GM19238 (cell line): ENCODE measurements at regions not wholly inside any gene's neighbourhood (a gene's known extent, or its start where the extent isn't known, plus 50 kb on each side); places are given as distances from the start of the nearest gene placed in this dataset.

ENCODE experiments used
- DNase-seq: peaks from one replicate; pipeline ENCODE4 v3.0.0; 2011; ENCODE audit warnings: low spot score; ENCODE audit not compliant: insufficient read length

DNA sequence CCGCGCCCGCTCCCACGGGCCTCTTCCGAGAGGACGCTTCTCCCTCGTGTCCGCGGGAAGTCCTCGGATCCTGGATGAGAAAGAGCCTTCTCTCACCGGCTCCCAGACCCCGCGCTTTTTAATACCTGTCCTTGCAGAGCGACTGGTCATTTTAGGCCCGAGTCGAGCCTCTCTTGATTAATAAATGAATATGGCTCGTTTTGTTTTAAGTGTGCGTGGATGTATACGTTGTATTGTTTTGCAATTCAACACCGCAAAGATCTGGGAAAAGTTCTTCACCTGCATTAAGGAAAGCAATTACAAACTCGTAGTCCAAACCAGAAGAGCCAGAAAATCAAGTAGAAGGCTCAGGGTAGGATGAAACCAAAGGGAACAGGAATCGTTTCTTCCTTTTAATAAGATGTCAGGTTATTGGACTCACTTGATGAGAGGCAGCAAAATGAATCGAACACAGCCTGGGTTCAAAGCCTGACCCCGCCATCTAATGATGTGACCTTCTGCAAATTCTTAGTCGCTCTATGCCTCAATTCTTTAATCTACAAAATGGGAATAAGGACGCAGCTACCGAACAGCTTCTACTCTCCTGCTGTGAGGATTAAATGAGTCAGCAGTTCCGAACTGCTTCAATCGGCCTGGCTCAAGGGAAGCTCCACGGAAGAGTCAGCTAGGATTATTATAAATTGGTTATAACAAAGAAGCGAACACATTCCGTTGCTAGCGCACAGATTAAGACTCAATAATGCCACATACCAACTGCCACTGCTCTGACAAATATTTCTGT is 277.8 kb upstream of the NEBL start:
- DNase-seq = no peak

DNA sequence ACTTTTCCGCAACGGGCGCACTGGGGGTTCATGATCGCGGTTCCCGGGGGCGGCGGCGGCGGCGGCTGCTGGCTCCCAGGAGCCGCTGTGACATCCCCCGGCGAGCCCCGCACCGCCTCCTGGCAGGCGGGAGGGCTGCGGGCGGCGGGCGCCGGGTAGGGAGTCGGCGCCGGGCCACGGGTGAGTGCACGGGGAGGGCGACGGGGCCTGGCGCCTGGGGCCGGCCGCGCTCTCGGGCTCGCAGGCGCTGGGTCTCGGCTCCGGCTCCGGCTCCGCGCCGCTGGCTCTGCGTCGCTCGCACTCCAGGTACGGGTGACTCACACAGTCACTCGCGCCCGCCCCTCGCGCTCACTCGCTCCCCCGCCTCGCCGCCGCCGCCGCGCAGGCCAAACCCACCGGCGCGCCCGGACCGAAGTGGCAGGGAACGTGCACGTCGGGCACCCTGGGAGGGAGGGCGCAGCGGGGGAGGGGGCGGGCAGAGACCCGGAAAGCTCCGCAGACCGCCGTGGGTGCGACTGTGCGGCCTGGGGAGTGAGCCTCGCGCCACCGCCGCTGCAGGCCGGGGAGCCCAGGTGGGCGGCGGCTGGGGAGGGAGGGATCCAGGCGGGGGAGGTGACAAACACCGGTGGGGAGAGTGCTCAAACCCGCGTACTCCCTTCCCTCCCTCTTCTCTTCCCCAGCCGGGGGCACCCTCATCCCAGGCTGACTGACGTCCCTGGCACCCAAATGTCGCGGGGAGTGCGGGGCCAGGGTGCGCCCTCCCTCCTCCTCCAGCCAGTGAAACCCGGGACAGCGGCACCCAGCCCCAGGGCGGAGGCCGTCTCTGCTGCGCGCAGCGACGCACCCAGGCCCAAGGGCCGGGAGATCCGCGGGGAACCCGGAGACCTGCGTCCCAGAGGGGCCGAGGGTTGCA is 276.9 kb upstream of the NEBL start:
- DNase-seq = no peak

DNA sequence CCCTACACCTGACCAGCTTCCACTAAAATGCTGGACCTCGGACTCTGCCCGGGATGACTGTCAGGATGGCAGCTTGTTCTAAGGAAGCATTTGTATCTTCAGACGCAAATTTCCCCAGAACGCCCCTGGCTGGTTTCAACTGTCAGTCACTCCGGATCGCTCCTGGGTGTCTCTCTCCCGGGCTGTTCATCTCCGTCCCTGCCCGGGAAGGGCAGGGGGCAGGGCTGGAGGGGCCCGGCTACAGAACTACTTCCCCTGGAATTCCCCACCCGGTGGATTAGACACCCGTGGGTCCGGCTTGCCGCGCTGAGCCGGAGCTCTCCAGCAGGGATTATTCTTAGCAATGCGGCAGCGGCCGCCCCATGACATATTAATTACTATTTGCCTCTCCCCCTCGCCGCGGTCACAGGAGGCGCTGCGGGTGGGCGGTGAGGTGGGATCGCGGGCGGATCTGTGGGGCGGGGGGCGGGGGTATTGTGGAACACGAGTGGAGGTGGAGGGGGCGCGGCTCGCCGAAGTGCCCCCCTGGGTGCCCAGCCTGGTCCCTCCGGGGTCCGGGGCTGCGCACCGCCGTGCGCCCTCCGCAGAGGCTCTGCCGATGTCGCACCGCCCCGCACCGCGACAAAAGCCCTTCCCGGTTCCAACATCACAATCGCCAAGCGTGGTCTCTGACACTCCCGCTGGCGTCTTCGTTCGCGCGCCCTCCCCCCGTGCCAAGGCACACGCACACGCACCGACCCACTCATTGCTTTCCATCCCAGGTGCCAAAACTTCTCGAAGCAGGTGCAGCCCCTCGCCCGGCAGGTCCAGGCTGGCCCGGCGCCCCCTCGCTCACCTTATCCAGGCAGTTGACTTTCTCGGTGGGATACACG is 276.1 kb upstream of the NEBL start:
- DNase-seq = no peak

DNA sequence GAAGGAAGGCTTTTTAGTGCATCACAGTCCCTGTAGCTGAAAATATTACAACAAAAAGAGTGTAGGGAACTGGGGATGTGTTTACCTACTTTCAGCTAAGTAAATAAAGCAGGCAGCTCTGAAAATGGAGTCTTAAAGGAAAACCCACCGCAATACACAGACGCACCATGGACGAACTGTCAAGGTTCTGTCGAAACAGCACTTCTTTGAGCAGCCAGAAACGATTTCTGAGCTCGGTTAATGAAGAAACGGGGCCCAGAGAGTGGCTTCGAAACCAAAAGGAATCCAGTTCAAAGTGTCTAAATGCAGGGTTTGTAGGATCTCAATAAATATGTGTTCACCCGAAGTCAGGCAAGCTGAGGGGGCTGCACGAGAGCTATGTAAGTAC is 275.4 kb upstream of the NEBL start:
- no peak for DNase-seq

DNA sequence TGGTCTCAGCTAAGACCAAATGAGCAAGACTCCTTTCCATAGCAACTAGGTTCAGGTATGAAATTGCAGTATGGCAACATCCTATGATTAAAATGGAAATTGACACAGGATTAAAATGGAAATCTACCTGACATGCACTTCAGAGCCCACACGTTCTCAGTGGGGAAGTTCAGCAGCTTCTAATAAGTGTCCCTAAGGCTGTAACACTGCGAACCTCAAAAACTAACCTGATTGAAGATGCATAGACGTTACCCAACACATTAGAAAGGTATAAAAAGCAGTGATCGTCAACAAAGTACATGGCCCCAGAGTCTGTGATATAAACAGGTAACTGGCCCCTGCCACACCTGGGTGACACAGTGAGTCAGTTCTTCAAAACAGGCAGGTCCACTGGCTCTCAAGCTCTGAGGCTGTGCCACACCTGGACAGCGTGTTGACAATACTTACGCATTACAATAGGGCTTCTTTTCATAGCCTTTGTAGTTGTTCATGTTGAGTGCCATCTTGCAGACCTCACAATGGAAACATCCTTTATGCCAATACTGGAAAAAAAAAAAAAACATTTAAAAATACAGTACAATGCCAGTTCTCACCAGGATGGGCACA is 274.9 kb upstream of the NEBL start:
- DNase-seq = no peak

DNA sequence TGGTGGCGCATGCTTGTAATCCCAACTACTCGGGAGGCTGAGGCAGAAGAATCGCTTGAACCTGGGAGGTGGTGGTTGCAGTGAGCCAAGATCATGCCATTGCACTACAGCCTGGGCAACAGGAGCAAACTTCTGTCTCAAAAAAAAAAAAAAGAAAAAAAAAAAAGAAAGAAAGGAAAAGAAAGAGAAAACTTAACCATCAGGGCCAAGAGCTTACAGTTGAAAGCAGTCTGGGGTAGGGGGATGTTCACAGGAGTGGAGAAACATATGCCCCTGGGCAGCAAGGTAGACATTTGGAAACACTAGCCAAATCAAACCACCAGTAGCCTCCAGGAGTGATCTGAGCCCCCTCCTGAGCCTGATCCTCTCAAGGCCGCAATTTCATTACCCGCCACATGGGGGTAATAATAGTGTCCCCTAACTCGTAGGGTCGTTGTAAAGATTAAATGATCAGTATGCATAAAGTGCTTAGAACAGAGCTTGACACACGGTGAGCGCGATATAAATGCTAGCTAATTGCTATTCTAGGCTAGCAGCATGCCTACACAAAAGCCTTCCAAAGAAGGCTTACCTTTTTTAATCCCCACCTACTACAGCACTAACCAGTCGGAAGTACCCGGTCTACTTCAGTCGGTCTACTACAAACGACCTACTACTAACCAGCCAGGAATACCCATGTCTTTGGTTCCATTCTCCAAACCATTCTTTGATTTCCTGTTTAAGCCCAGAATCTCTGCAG is 274.3 kb upstream of the NEBL start:
- DNase-seq = no peak

DNA sequence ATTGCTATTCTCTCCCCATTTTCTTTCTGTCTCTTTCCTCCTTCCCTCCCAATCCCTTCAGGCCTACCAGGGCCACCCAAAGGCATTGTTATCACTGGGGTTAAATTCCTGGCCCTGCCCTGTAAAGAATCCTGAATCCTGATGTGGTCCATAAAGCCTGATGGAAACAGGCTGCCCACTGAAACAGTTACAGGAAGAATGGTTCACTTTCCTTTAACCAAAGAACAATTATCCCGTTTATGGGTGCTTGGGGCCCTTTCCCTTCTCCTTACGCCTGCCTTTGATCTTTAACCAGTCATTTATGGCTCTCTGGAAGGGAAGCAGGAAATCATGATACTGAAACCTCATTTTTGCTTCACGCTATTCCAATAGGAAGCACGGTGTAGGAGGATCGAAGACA is 273.1 kb upstream of the NEBL start:
- no peak for DNase-seq

DNA sequence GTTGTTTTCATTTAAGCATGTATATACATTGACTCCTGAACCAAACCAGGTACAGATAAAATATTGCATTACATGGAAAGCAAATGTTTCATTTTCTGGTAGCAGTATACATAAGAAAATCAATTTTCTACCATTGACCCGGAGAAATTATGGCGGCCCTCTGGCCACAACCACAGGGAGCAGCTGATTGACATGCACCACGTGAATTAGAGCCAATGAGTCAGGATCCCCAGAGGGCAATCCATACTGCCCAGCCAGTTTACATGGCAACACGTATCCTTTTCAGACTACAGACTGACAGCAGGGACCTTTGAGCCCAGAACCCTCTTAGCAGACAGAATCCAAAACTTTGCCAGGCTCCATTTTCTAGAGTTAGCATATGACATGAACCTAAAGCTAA is 272.2 kb upstream of the NEBL start:
- no peak for DNase-seq

DNA sequence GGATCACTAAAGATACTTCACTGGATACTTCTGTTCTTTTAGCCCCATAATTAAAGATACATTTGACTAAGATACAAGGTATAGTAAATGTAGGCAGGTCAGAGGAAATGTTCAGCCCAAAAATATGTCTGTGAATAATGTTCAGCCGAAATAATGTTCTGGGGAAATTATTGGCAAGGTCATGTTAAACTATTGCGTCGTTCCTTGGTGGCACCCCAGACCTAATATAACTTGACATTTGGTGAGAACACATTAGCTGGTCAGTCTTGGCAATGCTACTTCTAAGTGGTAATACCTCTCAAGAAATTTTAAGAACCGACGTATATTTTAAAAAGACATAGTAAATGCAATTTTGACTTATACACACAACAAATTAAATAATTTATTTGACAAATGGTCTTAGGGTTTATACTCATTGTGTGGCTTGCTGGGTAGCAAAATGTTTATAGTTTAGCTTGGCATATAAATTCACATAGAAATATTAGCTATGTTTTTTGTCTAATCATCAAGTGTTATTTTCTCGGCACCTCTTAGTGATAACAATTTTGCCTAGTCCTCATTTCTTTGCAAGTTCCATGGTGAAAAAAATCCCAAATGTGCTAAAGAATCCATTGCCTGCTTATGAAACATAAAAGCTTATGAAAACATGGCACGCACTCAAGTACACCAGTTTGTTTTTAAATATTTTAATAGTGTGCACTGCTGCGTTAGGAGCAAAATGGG is 270.3 kb upstream of the NEBL start:
- DNase-seq = no peak

DNA sequence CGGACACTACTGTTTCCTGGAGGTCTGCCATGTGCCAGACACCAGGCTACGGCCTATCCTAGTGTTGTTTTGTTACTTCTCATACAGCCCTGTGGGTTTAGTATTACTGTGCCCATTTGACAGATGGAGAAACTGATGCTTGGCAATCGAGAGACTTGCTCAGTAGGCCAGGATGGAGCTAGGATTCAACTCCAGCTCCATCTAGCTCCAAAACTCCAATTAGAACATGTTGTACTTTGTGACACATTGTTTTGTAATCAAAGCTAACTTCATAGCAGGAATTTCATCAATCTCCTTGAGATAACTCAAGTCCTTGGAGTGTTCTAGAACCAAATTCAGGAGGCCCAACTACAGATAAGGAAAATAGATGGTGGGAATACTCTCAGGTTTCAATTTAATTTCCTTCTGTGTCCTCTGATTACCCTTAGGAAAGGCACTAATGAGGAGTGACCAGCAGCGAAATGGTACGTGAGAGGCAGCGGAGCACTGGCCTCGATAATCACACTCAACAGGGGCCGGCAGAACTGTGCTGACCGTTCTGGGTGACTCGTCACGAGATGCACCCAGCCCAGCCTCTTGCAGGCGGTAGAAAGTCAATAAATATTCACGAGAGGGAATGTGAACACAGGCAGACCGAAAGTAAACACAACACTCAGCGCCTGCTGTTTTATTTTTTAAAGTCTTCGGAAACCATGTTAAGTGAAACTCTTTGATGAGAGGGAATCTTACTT is 269.6 kb upstream of the NEBL start:
- no peak for DNase-seq

DNA sequence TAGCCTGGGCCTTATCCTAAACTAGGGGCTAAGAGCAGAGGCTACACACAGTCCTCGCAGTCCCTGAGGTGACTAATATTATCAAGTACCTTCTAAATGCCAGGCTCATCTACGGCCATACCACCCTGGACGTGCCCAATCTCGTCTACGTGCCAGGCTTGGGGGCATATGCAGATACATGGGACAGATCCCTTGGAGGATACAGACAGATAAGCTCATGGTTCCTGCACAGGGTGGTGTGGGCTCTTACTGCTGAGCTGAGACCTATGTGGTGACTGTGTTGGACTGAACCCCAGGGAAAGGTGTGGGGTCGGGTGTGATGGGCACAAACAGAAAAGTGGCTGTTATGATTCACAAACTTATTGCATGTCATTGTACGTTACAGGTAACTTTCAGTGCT is 268.4 kb upstream of the NEBL start:
- no peak for DNase-seq

DNA sequence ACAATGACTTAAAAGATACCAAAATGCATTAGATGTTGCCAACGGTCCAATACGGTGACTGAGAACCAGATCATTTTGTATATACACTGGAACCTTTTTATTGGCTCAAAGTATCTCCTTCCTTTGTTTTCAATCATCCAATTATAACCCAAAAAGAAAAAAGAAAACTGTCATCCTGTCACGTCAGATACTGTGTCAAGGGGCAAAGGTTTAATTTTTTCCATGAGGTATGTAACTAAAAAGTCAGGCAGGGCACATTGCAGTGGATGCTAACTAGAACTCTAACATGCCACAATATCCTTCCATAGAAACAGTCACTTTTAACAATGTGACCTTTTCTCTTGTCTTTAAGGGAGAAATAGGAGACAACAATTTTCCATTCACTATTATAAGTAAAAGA is 267.6 kb upstream of the NEBL start:
- DNase-seq = no peak

DNA sequence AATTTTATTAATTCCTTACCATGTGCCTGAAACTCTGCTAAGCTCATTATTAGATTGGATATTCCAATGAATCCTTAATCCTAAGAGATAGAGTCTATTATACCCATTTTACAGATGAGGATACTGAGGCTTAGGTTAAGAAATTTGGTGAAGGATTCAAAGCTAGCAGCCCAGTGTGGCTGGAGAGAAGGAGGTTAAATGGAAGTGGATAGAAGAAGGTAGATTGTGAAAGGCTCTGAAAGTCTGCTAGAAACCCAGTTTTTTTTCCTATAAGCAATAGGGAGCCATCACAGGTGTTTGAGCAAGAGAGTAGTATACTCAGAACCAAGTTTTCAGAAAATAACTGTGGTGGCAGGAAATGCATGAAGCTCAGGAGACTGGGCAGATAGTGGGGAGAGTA is 265.8 kb upstream of the NEBL start:
- DNase-seq = no peak

DNA sequence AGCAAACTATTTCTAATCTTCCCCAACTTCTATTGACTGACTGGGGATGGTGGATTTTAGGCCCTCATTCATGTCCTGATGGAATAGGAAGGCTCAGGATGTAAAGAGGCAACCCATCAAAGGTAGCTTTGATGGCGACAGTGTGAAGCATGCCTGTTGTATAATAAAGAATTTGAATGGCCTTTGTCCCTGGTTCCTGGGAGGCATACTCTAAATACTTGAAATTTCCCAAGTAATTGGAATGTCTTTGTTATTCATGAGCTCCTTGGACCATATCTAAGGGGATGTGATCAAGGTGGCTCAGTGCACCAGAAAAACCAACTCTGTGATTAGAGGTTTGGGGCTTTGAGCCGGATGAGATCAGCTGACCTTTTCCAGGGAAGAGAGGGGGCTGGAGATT is 264.5 kb upstream of the NEBL start:
- DNase-seq = no peak

DNA sequence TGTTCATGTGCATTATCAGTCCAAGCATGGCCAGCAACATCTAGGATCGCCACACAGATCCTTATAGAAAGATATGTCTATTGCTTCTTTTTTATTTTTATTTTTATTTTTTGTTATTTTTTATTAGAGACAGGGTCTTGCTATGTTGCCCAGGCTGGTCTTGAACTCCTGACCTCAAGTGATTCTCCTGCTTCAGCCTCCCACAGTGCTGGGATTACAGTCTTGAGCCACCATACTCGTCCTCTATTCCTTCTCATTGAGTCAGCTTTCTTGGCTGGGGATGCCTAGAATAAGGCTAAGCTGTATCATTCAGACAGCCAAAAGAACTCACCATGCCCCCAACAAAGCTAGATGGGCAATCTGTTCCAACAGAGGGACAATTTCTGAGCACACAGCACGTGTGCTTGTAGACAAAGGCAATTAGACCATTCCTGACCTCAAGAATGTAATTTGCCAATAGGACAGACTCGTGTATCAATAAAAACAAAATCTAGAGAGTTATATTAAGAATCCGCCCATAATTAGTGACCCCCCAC is 264.0 kb upstream of the NEBL start:
- DNase-seq = no peak

DNA sequence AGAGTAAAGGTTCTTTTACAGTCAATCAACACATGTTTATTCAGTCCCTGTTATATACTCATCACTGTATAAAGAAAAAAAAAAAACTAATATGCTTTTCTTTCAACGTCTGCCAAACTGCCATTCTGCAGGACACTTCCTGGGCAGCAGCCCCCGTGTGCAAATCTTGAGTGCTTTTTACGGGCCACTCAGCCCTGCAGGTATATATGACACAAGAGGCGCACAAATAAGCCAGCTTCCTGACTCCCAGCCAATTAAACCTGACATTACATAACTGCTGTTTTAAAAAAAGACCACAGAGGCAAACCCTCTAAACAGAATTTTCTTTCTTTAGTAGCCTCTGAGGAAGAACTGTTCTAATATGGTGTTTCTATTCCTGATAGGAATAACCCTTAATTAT is 263.0 kb upstream of the NEBL start:
- DNase-seq = no peak

DNA sequence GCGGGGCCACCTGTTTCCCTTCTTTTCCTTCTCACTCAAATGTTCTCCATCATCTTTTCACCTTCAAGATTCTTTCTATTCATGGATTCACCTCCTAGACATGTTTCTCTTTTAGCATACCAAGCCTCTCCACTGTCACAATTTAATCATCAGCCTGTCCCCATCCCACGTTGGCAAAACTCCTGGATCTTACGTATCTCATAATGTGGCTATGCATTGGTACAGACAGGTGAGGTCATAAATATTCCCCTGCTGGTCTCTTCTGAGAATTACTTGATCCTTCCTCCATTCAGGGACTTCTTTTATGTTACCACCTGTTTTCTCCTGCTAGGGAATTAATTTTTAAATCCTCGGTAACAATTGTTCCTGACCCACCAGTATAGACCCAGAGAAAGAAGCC is 262.6 kb upstream of the NEBL start:
- no peak for DNase-seq

DNA sequence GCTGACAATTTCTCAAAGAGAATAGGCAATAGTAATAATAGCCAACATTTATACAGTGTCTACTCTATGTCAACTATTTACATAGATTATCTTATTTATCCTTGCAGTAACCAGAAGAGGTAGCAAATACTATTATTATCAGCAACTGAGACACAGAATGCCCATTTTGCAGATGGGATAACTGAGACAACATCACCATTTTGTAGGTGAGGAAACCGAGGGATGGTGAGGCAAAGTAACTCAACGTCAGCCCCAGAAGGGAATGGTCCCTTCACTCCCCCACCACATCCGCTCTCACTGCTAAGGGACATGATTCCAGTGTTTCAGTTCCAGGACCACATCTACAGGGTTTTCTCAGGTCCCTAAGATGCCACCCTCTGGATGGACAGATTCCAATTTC is 261.2 kb upstream of the NEBL start:
- no peak for DNase-seq

DNA sequence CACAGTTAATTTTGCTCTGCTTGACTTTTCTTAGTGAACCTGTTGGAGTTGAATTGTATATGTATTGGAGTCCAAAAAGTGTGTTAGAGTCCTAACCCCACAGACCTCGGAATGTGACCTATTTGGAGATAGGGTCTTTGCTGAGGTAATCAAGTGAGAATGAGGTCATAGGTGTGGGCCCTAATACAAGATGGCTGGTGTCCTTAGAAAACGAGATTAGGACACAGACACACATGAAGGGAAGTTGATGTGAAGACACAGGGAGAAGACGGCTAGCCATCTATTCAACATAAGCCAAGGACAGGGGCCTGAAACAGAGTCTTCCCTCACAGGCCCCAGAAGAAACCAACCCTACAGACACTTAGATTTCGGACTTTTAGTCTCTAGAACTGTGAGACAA is 260.6 kb upstream of the NEBL start:
- DNase-seq = no peak
